HepG2 (cell line): ENCODE measurements at regions not wholly inside any gene's neighbourhood (a gene's known extent, or its start where the extent isn't known, plus 50 kb on each side); places are given as distances from the start of the nearest gene placed in this dataset.

ENCODE experiments used
- ATAC-seq: fragments of 200-7000 bp; cut with Tn5 transposase; 3 replicates; pipeline ENCODE4 v1.9.1; 2020; ENCODE audit warnings: mild to moderate bottlenecking, moderate library complexity
- BruUV-seq: library from RNA; stranded (reverse); fragments of 400-500 nt; replicated peaks from 2 replicates; lab custom pipeline; 2021; lab: Mats Ljungman, UMichigan
- CTCF ChIA-PET: fragments of 300-600 bp; formaldehyde crosslinking; extraction: SDS; loops from one replicate; lab custom pipeline; 2021; ENCODE audit warnings: low total read pairs, inconsistent platforms, low intra/inter-chr PET ratio; lab: Yijun Ruan, JAX
- POLR2A ChIA-PET: fragments of 350-600 bp; sonication (Branson Sonifier 250); formaldehyde crosslinking; loops from one replicate; lab custom pipeline; 2020; ENCODE audit warnings: antibody characterized with exemption, inconsistent platforms; lab: Yijun Ruan, JAX
- DNase-seq: peaks from one replicate; pipeline ENCODE4 v3.0.0-alpha.2; 2015; ENCODE audit warnings: low spot score
- FAIRE-seq: peaks from 3 replicates; lab custom pipeline; 2011; peaks lifted over from hg19 to GRCh38; lab: Jason Lieb, UNC
- H2AFZ ChIP-seq: one replicate; pipeline ENCODE4 v1.6.1; 2011; ENCODE audit warnings: low read length, inconsistent platforms
- H3K27ac ChIP-seq: fragments of 300-600 bp; 3 replicates; pipeline ENCODE4 v1.8.0; 2011; ENCODE audit warnings: mixed run types, mild to moderate bottlenecking, mixed read lengths, low read length, inconsistent platforms; ENCODE audit not compliant: insufficient read depth; ENCODE audit errors: extremely low read length
- H3K27me3 ChIP-seq, 2 experiments: fragments of 200-600 bp in 1 of 2; 2 replicates in 1 of 2; 3 replicates in 1 of 2; pipeline versions ENCODE4 v1.6.0 to v1.8.0; 2011; ENCODE audit warnings: low read length in 2 of 2, mild to moderate bottlenecking in 2 of 2, moderate library complexity in 2 of 2, inconsistent platforms in 1 of 2; ENCODE audit not compliant: insufficient read depth in 2 of 2, control insufficient read depth in 1 of 2
- H3K36me3 ChIP-seq, 2 experiments: fragments of 200-600 bp in 1 of 2; replicated peaks in 1 of 2; 2 replicates in 1 of 2; 3 replicates in 1 of 2; pipeline versions ENCODE4 v1.5.1 to v1.8.0; 2011; ENCODE audit warnings: low read length in 2 of 2, inconsistent platforms in 1 of 2; ENCODE audit not compliant: insufficient read depth in 2 of 2, control insufficient read depth in 1 of 2
- H3K4me1 ChIP-seq: 2 replicates; pipeline ENCODE4 v1.5.1; 2012; ENCODE audit warnings: low read length, inconsistent platforms; ENCODE audit not compliant: insufficient read depth
- H3K4me2 ChIP-seq: 2 replicates; pipeline ENCODE4 v1.6.0; 2011; ENCODE audit warnings: low read depth, low read length, inconsistent platforms
- H3K4me3 ChIP-seq, 3 experiments: fragments of 200-600 bp in 1 of 3; sonication (generic), shearing (Covaris generic) in 1 of 3; replicated peaks in 1 of 3; 2 replicates each; pipeline ENCODE4 v1.5.1; 2011 to 2016; ENCODE audit warnings: low read length in 3 of 3, inconsistent platforms in 2 of 3, low read depth in 2 of 3, mild to moderate bottlenecking in 2 of 3, control low read depth in 1 of 3, mixed read lengths in 1 of 3; ENCODE audit not compliant: insufficient read depth in 1 of 3
- H3K79me2 ChIP-seq: one replicate; pipeline ENCODE4 v1.6.1; 2011; ENCODE audit warnings: low read length, inconsistent platforms; ENCODE audit not compliant: insufficient read depth
- H3K9ac ChIP-seq: 2 replicates; pipeline ENCODE4 v1.6.0; 2011; ENCODE audit warnings: mild to moderate bottlenecking, low read depth, low read length, inconsistent platforms; ENCODE audit not compliant: insufficient read depth
- H3K9me3 ChIP-seq: 2 replicates; pipeline ENCODE4 v1.5.1; 2012; ENCODE audit warnings: mild to moderate bottlenecking, low read length
- H4K20me1 ChIP-seq: 2 replicates; pipeline ENCODE4 v1.6.0; 2011; ENCODE audit warnings: inconsistent platforms, mild to moderate bottlenecking, low read length, moderate library complexity; ENCODE audit not compliant: insufficient read depth
- AHR ChIP-seq: IDR thresholded peaks from 2 replicates; pipeline ENCODE4 v1.6.1; 2018; ENCODE audit warnings: missing genetic modification reagents, missing compliant biosample characterization
- ETV5 ChIP-seq: IDR thresholded peaks from 2 replicates; pipeline ENCODE4 v1.6.1; 2018; ENCODE audit warnings: missing biosample characterization, missing genetic modification reagents, inconsistent platforms, borderline replicate concordance
- GATA4 ChIP-seq: sonication (generic); IDR thresholded peaks from 2 replicates; pipeline ENCODE4 v1.6.1; 2016; ENCODE audit warnings: antibody characterized with exemption, low read depth, borderline replicate concordance
- KMT2B ChIP-seq: IDR thresholded peaks from 2 replicates; pipeline ENCODE4 v1.6.1; 2016; ENCODE audit warnings: missing genetic modification reagents, missing compliant biosample characterization
- SIX4 ChIP-seq: sonication (generic); formaldehyde crosslinking; IDR thresholded peaks from 2 replicates; pipeline ENCODE4 v1.4.0; 2020; ENCODE audit warnings: missing genetic modification reagents
- SPEN ChIP-seq: sonication (generic); formaldehyde crosslinking; IDR thresholded peaks from 2 replicates; pipeline ENCODE4 v1.5.1; 2020; ENCODE audit warnings: low read depth, mild to moderate bottlenecking, missing genetic modification reagents
- STAG1 ChIP-seq: sonication (generic); formaldehyde crosslinking; IDR thresholded peaks from 2 replicates; pipeline ENCODE4 v1.4.0; 2020; ENCODE audit warnings: missing genetic modification reagents
- WGBS: methylation state at CpG from one replicate; pipeline ENCODE4 v1.1.6; 2017; ENCODE audit warnings: low lambda C conversion rate; 5-methylcytosine and 5-hydroxymethylcytosine counted together
- in situ Hi-C: cut with HindIII; loops from 2 replicates; pipeline ENCODE4 v1.10.0; 2017; ENCODE audit warnings: low pct_unique_long_range_greater_than_20kb; ENCODE audit not compliant: extremely low pct_ligation_motif_present
- intact Hi-C: fragments of 100-400 bp; cut with micrococcal nuclease; formaldehyde crosslinking; loops from one replicate; pipeline ENCODE4 v1.10.0; 2022; ENCODE audit not compliant: unreplicated experiment
- TF ChIP-seq, protein P1 (sequence below): sonication (generic); formaldehyde crosslinking; IDR thresholded peaks from 2 replicates; pipeline ENCODE4 v1.5.0; 2020; ENCODE audit warnings: mild to moderate bottlenecking, missing genetic modification reagents, moderate library complexity
- TF ChIP-seq, protein P2 (sequence below): IDR thresholded peaks from 2 replicates; pipeline ENCODE4 v1.4.0; 2020; ENCODE audit warnings: mild to moderate bottlenecking, missing genetic modification reagents
- TF ChIP-seq, protein P3 (sequence below): sonication (generic); formaldehyde crosslinking; IDR thresholded peaks from 2 replicates; pipeline ENCODE4 v1.4.0; 2020; ENCODE audit warnings: mild to moderate bottlenecking, missing genetic modification reagents
- TF ChIP-seq, protein P4 (sequence below), 2 experiments: fragments of 450-650 bp in 1 of 2; sonication (generic) in 1 of 2; formaldehyde crosslinking; IDR thresholded peaks; 2 replicates each; pipeline versions ENCODE4 v1.5.0 to v1.8.0; 2020 to 2022; ENCODE audit warnings: mild to moderate bottlenecking in 1 of 2, missing genetic modification reagents in 1 of 2

DNA sequence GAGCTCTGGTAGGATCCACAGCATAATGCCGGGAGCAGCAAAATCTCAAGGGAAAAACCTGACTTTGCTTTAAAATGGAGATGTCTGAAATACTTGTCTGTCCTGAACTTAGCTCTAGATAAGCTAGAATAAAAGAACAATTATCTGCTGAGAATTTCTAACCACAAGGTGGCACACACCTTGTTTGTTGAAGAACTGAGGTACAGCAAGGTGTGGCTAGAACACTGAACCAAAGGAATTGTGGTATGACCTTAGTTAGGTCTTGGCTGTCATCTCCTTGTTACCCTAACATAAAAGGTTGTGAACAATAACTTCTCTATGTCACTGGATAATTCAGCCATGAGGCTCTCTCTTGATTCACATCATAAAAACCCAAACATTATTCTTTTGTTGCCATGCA, 72.3 kb upstream of the ANXA1 start:
- H2AFZ ChIP-seq: no peak overlapping the region
- in situ Hi-C loops (no loop called here), intact Hi-C loops (no loop called here)
- no TSS peak for BruUV-seq
- no peaks in the 10 kb centered on the region for H3K9me3 ChIP-seq
- no peak overlapping the region for H3K4me2 ChIP-seq
- H3K27me3 ChIP-seq: no peaks in the 10 kb centered on the region
- H3K4me1 ChIP-seq: peaks cover 15% of the 10 kb centered on the region
- H3K36me3 ChIP-seq: no peaks in the 10 kb centered on the region
- ChIA-PET POLR2A (interaction anchor here (0.6 kb wide), 1 partner anchor 711 kb away, joined by 3 read pairs; no protein-coding TSS in a partner anchor), CTCF (interaction anchor here (1.1 kb wide), 1 partner anchor 208 kb away, joined by 3 read pairs; no protein-coding TSS in a partner anchor)
- H3K79me2 ChIP-seq: no peaks in the 10 kb centered on the region
- no peak overlapping the region for H3K4me3 ChIP-seq
- H3K27ac ChIP-seq: no peak overlapping the region
- no peak overlapping the region for H3K9ac ChIP-seq
- no peaks in the 10 kb centered on the region for H4K20me1 ChIP-seq
- FAIRE-seq: peak; percentile 56
- DNase-seq: peak; percentile 20
- ATAC-seq: no peak
- 41% methylated on average over 1 of the region's 1 CpG for WGBS
- TF ChIP-seq KMT2B (CRISPR knock-in tag) (no peak), STAG1 (CRISPR knock-in tag) (0 out of 2 replicates have a peak, but pooled peaks have one; percentile 11)
- TF ChIP-seq, protein P1, sequence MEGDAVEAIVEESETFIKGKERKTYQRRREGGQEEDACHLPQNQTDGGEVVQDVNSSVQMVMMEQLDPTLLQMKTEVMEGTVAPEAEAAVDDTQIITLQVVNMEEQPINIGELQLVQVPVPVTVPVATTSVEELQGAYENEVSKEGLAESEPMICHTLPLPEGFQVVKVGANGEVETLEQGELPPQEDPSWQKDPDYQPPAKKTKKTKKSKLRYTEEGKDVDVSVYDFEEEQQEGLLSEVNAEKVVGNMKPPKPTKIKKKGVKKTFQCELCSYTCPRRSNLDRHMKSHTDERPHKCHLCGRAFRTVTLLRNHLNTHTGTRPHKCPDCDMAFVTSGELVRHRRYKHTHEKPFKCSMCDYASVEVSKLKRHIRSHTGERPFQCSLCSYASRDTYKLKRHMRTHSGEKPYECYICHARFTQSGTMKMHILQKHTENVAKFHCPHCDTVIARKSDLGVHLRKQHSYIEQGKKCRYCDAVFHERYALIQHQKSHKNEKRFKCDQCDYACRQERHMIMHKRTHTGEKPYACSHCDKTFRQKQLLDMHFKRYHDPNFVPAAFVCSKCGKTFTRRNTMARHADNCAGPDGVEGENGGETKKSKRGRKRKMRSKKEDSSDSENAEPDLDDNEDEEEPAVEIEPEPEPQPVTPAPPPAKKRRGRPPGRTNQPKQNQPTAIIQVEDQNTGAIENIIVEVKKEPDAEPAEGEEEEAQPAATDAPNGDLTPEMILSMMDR (CRISPR knock-in tag): 0 out of 2 replicates have a peak, but pooled peaks have one; percentile 7

DNA sequence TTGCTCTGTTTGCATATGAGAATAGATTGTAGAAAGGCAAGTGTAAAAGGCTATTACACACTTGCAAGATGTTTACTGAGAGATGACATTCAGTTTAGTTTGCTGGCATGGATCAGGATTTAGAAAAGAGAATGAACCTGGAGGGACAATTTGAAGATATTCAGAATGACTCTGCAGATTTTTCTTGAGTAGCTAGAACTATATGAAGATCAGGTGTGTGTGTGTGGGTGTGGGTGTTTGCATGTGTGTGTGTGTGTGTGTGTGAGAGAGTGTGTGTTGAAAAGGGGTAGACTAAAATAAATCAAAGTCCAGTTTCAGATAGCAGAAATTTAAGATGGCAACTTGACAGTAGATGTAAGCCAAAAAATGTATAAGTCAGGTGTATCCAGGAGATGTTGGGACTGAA, 74.0 kb upstream of the ANXA1 start:
- no peak overlapping the region for H2AFZ ChIP-seq
- no peak for FAIRE-seq
- no peak for ATAC-seq
- in situ Hi-C loops: no loop called here
- ChIA-PET CTCF (no interaction called here), POLR2A (no interaction called here)
- no peak overlapping the region for H3K4me2 ChIP-seq
- no peaks in the 10 kb centered on the region for H4K20me1 ChIP-seq
- no peak overlapping the region for H3K27ac ChIP-seq
- no peaks in the 10 kb centered on the region for H3K36me3 ChIP-seq
- H3K79me2 ChIP-seq: no peaks in the 10 kb centered on the region
- intact Hi-C loops: no loop called here
- BruUV-seq: no TSS peak
- H3K9ac ChIP-seq: no peak overlapping the region
- no peaks in the 10 kb centered on the region for H3K27me3 ChIP-seq
- H3K4me1 ChIP-seq: peaks cover 28% of the 10 kb centered on the region
- H3K9me3 ChIP-seq: no peaks in the 10 kb centered on the region
- H3K4me3 ChIP-seq: no peak overlapping the region
- no peak for DNase-seq
- TF ChIP-seq, protein P2, sequence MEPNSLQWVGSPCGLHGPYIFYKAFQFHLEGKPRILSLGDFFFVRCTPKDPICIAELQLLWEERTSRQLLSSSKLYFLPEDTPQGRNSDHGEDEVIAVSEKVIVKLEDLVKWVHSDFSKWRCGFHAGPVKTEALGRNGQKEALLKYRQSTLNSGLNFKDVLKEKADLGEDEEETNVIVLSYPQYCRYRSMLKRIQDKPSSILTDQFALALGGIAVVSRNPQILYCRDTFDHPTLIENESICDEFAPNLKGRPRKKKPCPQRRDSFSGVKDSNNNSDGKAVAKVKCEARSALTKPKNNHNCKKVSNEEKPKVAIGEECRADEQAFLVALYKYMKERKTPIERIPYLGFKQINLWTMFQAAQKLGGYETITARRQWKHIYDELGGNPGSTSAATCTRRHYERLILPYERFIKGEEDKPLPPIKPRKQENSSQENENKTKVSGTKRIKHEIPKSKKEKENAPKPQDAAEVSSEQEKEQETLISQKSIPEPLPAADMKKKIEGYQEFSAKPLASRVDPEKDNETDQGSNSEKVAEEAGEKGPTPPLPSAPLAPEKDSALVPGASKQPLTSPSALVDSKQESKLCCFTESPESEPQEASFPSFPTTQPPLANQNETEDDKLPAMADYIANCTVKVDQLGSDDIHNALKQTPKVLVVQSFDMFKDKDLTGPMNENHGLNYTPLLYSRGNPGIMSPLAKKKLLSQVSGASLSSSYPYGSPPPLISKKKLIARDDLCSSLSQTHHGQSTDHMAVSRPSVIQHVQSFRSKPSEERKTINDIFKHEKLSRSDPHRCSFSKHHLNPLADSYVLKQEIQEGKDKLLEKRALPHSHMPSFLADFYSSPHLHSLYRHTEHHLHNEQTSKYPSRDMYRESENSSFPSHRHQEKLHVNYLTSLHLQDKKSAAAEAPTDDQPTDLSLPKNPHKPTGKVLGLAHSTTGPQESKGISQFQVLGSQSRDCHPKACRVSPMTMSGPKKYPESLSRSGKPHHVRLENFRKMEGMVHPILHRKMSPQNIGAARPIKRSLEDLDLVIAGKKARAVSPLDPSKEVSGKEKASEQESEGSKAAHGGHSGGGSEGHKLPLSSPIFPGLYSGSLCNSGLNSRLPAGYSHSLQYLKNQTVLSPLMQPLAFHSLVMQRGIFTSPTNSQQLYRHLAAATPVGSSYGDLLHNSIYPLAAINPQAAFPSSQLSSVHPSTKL (CRISPR knock-in tag): no peak
- no peak for TF ChIP-seq GATA4
- no peak for TF ChIP-seq AHR (CRISPR knock-in tag)
- TF ChIP-seq SPEN (CRISPR knock-in tag): no peak
- TF ChIP-seq SIX4 (CRISPR knock-in tag): no peak
- no peak for TF ChIP-seq ETV5 (CRISPR knock-in tag)
- TF ChIP-seq, protein P3, sequence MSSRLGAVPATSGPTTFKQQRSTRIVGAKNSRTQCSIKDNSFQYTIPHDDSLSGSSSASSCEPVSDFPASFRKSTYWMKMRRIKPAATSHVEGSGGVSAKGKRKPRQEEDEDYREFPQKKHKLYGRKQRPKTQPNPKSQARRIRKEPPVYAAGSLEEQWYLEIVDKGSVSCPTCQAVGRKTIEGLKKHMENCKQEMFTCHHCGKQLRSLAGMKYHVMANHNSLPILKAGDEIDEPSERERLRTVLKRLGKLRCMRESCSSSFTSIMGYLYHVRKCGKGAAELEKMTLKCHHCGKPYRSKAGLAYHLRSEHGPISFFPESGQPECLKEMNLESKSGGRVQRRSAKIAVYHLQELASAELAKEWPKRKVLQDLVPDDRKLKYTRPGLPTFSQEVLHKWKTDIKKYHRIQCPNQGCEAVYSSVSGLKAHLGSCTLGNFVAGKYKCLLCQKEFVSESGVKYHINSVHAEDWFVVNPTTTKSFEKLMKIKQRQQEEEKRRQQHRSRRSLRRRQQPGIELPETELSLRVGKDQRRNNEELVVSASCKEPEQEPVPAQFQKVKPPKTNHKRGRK (CRISPR knock-in tag): no peak
- TF ChIP-seq, protein P4, sequence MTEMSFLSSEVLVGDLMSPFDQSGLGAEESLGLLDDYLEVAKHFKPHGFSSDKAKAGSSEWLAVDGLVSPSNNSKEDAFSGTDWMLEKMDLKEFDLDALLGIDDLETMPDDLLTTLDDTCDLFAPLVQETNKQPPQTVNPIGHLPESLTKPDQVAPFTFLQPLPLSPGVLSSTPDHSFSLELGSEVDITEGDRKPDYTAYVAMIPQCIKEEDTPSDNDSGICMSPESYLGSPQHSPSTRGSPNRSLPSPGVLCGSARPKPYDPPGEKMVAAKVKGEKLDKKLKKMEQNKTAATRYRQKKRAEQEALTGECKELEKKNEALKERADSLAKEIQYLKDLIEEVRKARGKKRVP (CRISPR knock-in tag; IDR thresholded peaks at IDR 0.05): no peak
